ENCODE measurements at regions not wholly inside any gene's neighbourhood (a gene's known extent, or its start where the extent isn't known, plus 50 kb on each side); places are given as distances from the start of the nearest gene placed in this dataset.

- DNase-seq, result peak; percentile 25
Measured at GRCh38 chrX:11953615-11954014, 184.7 kb upstream of the FRMPD4 start.

DNA sequence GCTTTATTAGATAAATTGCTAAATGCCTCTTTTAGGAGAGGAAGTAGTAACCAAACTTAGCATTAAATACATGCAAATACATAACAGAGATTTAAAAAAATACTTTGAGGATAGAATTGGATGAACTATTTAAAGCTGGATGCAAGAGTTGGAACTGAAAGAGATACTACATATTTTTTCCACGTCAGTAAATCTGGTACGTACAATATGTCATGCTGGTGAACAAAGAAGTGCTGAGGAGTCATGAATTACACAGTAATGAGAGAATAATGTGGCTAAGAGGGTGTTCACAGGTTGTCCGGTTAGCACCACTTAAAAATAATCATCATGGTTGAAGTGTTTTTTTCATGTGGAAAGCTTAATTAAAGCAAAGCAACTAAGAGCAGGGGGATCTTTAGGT lies 184.1 kb upstream of the FRMPD4 start:
- DNase-seq, result no peak

- peak; percentile 30 for DNase-seq
Measured at GRCh38 chrX:11960031-11960430, 178.2 kb upstream of the FRMPD4 start.

DNA sequence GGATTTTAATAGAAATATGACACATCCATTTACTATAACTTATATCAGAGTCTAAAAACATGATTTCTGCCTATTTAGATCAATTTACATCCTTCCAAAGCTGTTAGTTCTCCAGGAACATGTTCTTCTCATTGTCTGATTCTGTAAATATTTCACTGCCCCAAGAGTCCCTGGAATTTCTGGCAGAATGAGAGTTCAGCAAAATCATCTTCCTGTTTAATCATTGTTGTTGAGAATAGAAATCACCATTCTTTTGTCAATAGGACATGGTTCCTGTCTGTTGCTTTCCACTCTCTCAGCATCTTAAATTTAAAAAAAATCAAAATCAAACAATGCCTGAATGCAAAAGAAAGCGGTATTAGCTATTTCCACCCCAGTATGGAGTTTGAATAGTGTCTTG lies 172.8 kb upstream of the FRMPD4 start:
- no peak for DNase-seq

DNA sequence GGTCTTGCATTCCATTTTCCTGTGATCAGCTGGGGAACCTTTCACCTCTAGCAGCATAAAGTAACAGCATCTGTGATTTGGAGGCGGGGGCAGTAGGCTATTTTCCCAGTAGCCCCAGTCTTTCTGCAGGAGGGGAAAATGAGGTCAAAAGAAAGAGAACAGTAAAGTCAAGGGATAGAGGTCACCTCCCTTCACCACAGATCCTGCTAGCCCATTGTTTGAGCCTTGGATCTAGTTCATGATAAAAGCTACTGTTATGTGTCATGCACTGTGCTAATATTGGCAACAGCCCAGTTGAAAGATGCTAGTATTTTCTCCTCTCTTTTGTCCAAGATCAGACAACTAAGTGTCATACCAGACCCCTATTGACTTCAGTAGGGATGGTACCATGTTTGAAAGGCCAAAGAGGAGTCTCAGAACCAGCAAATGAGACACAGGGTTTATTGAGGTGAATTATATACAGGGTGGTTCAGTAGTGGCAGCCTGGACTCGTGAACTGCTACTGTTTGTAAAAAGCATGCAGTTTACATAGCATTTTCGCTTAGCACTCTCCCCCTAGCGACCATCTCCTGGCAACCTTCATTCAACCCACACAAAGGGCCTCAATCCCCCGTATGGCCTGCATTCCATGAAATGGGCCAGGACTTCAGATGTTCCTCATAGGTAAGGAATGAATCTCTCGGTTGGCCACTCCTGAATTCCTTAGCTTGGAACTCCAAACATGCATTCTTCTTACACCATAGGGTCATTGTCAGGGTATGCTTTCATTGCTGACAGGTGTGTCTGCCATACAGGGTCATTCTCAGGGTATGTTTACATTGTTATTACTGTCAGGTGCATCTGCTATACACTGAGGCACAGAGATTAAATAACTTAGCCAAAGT lies 170.0 kb upstream of the FRMPD4 start:
- no peak for DNase-seq

DNA sequence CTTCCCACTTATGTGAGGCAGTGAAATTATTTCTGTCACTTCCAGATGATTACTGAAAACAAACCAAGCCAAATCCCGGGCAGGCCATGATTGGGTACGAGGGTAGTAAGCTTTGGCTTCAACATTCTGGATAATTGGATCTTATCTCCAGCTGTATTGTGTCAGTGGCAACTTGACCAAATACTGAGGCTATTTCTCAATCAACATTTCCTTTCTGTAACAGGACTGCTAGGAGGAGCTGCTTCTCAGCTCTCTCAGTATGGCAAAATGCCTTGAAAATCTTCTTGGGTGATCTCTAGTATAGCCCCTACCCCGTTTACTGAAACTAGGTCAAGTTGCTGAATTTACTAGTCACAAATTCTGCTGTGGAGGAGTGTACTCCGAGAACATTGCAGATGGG lies 169.3 kb upstream of the FRMPD4 start:
- DNase-seq, result no peak

DNA sequence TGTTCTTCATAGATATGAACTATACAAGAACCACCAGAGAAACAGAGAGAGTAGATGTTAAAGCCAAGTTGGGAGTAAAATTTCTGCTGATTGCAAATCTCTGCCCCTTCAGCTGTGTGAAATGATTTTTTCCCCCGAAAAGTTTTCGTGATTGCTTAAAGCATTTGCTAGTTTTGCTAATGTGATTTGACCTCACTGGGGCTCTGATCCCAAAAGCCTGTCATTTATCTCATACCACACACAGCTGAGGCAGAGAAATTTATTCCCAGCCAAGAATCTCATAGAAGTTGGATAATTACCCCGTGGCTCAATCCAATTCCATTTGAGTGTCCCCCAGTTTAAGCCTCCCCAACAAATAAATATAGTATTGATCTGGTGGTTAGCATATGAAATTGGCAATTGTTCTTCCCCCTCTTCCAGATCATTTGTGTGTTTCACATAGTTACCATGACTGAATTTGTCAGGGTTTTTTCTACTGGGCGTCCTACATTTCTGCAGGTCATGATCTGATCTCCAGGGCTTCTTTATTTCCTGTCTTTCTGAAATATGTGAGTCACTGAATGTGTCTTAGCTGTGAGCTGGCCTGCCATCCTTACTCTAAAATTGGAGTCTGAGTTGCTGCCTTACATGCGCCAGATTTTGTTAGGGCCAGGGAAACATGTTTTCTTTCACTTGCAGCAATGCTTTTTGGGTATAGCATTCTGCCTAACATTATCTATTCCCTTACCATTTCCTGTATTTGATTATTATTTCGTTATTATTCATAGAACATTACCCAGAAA lies 167.5 kb upstream of the FRMPD4 start:
- no peak for DNase-seq

DNA sequence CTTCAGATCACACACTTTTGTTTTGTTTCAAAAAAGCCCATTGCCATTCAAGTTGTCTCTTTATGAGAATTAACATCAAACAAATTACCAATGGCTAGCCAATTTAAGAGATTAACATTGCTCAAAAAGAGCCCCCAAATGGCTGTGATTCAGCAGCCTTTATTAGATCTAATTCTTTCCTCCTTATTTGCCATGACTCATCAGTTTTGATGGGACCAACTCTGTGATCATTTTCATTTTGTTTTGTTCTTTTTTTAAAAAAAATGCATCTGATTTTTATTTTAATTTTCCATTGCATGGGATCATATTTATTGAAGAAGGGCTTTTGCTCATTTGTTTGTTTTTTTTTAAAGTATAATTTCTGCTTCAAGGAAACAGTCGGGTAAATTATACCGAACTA lies 161.6 kb upstream of the FRMPD4 start:
- no peak for DNase-seq

GRCh38 chrX:11992271-11992670 lies 146.0 kb upstream of the FRMPD4 start:
- DNase-seq, result no peak

DNA sequence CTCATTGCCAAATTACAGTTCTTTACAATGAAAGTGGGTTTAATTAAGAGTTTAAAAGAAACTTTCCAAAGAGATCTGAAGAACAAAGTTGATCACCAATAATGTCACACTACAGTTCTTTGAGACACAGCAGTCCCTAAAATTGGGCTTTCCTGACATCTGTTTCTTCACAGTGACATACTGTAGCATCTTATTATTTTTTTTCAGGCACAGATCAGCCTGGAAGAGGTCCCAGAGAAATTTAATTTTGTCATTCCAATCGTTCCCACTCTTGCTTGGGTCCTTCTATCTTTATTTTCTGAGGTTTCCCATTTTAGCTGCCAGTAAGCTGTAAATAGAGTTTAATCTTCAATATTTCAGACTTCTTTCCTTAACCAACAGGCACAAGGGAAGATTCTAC lies 143.1 kb upstream of the FRMPD4 start:
- no peak for DNase-seq

GRCh38 chrX:11996810-11997209 lies 141.5 kb upstream of the FRMPD4 start:
- no peak for DNase-seq

- no peak for DNase-seq
Measured at GRCh38 chrX:11998944-11999343, 139.3 kb upstream of the FRMPD4 start.

- no peak for DNase-seq
Measured at GRCh38 chrX:12002876-12003275, 135.4 kb upstream of the FRMPD4 start.

GRCh38 chrX:12007881-12008280 lies 130.4 kb upstream of the FRMPD4 start:
- no peak for DNase-seq

- DNase-seq, result no peak
Measured at GRCh38 chrX:12010436-12010835, 127.8 kb upstream of the FRMPD4 start.

- DNase-seq, result no peak
Measured at GRCh38 chrX:12011075-12011474, 127.2 kb upstream of the FRMPD4 start.

GRCh38 chrX:12013211-12013618 lies 125.1 kb upstream of the FRMPD4 start:
- DNase-seq, result no peak

DNA sequence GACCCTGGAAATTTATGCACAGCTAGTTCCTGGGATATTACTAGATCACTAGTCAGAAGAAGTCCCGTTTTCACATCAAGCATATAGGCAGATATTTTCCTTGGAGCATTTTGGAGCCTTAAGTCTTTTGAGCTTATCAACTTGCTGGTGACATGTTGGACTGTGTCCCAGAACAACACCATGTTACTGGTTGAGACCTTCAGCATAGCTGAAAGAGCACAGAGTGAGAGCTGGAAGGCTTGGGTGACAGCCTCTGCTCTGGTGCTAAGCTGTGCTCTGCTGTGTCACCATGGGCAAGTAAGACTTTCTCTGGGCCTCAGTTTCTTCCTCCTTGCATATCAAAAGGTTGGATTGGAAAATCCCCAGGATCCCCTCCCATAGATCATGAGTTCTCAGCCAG lies 116.6 kb upstream of the FRMPD4 start:
- no peak for DNase-seq

DNA sequence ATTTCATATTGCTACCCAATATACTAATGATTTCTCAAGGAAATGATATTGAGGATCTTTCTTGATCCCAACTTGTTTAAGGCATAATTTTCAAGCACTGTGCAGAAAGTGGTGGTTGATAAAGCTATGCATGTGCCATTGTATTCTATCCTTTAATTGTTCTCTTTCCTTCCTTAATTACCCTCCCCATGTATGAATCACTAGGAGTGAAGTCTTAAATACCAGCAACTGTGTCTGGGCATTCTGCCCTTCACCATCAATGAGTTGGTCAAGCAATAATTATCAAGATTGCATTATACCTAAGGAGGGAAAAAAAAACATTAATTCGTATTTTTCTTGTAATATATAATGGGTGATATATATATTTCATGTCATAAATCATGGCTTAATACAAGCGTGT lies 111.8 kb upstream of the FRMPD4 start:
- DNase-seq, result no peak

GRCh38 chrX:12032082-12032481 lies 106.2 kb upstream of the FRMPD4 start:
- DNase-seq, result no peak

- DNase-seq, result no peak
Measured at GRCh38 chrX:12034741-12035140, 103.5 kb upstream of the FRMPD4 start.

DNA sequence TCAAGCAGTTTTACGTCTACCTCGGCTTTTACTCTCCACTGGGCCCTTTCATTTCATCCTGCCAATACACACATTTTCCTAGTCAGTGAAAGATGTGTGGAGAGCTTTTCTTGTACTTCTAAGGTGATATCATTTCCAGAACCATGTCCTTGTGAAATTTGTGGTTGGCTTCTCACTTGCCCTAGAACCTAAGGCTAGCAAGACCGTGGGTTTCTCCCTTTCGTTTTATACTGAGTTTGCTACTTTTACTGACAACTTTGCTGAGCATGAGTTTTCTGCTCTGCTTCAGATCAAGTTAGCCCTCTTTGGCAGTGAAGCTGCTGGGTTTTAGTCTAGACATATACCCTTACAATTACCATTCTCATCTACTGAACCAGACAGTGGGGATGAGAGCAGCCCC lies 95.7 kb upstream of the FRMPD4 start:
- DNase-seq, result no peak

- no peak for DNase-seq
Measured at GRCh38 chrX:12052109-12052508, 86.2 kb upstream of the FRMPD4 start.

- no peak for DNase-seq
Measured at GRCh38 chrX:12058087-12058486, 80.2 kb upstream of the FRMPD4 start.

All from left hindlimb (tissue), 1 donor.